HG03469 (cell line): ENCODE measurements at regions not wholly inside any gene's neighbourhood (a gene's known extent, or its start where the extent isn't known, plus 50 kb on each side); places are given as distances from the start of the nearest gene placed in this dataset.

Experiments used
- ATAC-seq: cut with Tn5 transposase; IDR thresholded peaks from one replicate; pipeline ENCODE4 v1.9.1; 2021; ENCODE audit warnings: mild to moderate bottlenecking, moderate library complexity, moderate number of reproducible peaks; ENCODE audit not compliant: unreplicated experiment

DNA sequence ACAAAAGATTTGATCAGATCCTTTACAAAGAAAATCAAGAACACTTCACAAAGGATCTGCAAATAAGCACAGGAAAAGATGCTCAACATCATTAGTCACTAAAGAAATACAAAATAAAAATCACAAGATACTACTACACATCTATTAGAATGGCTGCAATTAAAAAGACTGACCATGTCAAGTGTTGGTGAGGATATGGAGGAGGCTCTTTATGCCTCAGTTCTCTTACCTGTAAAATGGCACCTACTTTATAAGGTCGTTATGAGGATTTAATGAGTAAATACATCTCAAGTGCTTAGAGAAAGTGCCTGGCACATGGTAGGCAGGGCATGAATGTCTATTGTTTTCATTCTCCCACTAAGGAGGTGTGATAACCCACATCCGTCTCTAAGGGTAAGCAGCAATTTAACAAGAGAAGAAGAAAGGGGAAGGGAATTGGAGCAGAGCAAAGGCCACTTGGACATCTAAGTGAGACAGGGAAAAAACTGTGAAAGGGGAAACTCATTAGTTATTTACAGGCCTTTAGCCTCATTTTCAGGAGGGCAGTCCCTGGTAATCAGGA is 157.5 kb upstream of the NFE2L3 start:
- ATAC-seq: no peak

- no peak for ATAC-seq
These were observed 156.8 kb upstream of the NFE2L3 start for GRCh38 chr7:25995216-25995615.

GRCh38 chr7:25996006-25996408 is 156.0 kb upstream of the NFE2L3 start:
- no peak for ATAC-seq

- ATAC-seq: no peak
These were observed 153.5 kb upstream of the NFE2L3 start for GRCh38 chr7:25998499-25998898.

DNA sequence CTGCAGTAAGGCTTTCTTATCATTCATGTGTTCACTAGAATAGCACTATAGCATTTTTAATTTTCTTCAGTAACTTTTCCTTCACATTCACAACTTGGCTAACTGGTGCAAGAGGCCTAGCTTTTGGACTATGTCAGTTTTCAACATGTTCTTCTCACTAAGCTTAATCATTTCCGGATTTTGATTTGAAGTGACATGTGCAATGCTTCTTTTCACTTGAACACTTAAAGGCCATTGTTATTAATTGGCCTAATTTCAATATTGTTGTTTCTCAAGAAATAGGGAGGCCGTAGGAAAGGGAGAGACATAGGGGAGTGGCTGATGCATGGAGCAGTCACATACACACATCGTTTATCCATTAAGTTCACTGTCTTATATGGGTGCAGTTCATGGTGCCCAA is 151.2 kb upstream of the NFE2L3 start:
- ATAC-seq: no peak

DNA sequence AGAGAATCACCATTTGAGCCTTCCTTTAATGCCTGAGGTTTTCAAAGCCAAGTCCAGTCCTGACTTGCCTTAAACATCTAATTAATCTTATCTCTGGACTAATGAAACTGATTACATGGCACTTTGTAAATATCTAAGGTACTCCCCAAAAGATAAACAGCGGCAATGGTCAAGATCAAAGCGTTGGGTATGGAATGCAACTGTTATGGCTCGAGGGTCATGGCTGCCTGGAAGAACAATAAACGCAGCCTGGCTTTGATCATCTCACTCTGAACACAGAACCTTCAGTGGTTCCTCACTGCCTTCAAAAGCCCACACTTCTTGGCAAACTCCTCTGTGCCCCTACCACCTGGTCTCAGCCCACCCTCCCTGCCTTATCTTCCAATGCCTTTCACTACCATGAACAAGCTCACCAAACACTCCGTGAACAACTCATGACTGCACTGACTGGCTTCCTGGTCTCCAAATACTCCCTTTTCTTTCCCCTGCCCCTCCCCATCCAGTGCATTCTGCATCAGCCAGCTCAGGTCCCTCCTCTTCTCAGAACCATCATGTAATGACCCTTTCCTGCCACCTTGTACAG is 150.2 kb upstream of the NFE2L3 start:
- no peak for ATAC-seq

DNA sequence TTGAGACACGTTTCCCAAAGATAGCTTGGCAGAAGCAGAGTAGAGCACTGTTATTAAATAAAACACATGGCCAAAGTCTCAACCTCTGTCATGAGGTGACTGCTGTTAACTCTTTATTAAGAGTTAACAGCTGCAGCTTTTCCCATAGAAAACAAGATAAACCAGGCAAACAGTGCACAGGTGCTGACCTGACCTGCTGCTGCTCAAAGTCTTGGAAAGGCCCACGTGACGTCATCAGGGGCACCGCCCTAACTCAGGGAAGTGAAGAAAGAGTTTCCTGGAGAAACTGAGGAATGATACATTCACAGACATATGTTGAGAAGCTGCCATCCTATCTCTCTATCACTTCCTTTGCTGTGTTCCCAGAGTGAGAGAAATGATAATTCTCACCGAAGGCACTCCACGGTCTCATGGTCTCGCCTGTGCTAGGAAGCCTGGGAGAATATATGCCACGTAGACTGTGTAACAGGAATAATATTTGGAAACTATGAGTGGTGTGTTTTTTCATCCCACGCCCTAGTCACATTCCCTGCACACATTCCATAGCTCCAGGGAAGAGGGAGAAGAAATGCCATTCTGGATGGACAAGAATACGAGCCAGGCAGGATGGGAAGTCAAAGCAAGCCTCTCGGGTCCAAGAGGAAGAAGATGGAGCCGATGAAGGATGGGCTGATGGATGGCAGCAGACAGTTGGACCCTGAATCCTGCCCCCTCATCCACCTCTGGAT is 146.2 kb upstream of the NFE2L3 start:
- no peak for ATAC-seq

- no peak for ATAC-seq
These were observed 145.6 kb upstream of the NFE2L3 start for GRCh38 chr7:26006426-26006825.

DNA sequence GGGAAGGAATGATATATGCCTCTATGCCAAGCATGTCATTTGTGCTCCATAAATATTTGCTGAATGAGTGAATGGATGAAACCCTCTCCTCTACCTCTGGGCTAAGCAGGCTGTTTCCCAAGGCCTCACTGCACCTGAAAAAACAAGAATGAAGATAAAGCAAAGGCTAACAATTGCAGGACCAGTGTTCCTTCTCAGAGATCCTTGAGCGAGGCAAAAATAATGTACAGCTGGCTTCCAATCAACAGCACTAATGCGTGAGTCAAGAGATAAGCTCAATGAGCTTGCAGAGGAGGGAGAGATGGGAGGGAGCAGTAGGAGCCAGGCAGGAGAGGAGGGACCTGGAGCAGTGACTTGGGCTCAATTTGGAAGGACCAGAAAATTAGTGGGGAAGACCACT is 144.5 kb upstream of the NFE2L3 start:
- no peak for ATAC-seq

GRCh38 chr7:26008428-26008827 is 143.6 kb upstream of the NFE2L3 start:
- no peak for ATAC-seq

GRCh38 chr7:26011039-26011696 is 140.8 kb upstream of the NFE2L3 start:
- ATAC-seq: no peak

GRCh38 chr7:26013551-26014083 is 138.4 kb upstream of the NFE2L3 start:
- ATAC-seq: no peak

- no peak for ATAC-seq
These were observed 129.0 kb upstream of the NFE2L3 start for GRCh38 chr7:26022982-26023381.

DNA sequence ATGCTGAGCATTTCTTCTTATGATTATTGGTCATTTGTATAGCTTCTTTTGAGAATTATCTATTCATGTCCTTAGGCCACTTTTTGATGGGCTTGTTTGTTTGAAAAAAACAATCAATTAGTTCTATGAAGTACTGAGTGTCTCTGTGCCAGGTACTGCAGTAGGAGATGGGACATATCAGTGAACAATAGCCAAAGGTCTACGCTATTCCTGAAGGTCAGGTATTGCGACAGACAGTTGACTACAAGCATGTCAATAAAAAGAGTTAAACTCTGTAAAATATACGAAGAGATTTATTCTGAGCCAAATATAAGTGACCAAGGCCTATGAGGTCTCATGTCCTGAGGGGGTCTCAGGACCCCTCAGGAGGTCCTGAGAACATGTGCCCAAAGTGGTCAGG is 122.1 kb upstream of the NFE2L3 start:
- no peak for ATAC-seq

- ATAC-seq: no peak
These were observed 117.6 kb upstream of the NFE2L3 start for GRCh38 chr7:26034391-26034790.

DNA sequence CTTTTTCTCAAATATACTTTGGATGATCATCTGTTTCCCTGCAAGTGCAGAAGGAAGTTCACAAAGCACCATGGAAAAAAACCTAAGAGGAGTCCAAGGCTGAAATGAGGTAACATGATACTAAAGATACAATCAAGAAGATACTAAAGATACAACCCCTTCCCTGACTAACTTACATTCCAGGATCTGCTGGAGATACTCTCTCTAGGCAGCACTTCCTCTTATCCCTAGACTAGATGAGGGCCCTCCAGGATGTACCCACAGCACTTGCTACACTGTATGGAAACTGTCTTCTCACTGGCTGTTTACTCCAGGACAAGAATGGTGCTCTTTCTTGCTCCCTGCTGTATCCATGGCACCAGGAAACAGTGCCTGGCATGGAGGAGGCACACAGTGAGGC is 116.4 kb upstream of the NFE2L3 start:
- no peak for ATAC-seq

- ATAC-seq: no peak
These were observed 115.9 kb upstream of the NFE2L3 start for GRCh38 chr7:26036092-26036491.

DNA sequence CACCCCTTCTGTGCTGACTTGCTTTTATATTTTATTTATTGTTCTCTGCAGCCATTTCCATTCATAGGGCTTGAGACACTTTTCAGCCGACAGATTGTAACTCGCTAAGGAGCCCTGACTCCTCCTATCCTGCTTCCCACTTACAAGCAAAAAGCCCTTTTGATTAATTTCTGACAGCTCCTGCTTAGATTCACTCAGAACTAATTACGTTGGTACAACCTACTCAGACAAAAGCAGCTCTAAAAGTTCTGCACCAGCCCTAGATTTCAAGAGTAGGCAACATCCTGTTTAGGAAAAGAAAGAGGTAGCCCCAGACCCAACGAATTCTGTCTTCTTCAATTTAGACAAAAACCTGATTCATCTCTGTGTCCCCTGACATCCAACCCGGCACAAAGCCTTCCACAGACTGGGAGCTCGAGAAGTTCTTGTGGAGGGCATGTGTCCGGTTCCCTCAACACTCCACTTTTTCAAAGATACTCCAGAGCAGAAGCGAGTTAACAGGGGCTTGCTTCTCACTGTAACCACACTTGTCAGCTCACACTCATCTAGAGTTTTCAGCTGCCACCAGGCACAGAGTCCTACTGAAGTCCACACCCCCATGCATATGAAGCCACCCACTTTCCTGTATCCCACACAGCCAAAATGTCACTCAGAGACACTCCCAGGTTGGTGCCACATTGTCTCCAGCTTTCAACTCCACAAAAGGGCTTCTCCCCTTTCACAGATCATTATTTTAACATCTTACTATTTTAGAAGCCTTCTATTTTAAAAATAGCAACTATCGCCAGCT is 113.6 kb upstream of the NFE2L3 start:
- ATAC-seq: no peak

GRCh38 chr7:26040085-26040484 is 111.9 kb upstream of the NFE2L3 start:
- ATAC-seq: no peak

GRCh38 chr7:26042237-26042636 is 109.8 kb upstream of the NFE2L3 start:
- ATAC-seq: no peak

- ATAC-seq: no peak
These were observed 108.2 kb upstream of the NFE2L3 start for GRCh38 chr7:26043801-26044200.
